GM21529 (cell line): ENCODE measurements at regions not wholly inside any gene's neighbourhood (a gene's known extent, or its start where the extent isn't known, plus 50 kb on each side); places are given as distances from the start of the nearest gene placed in this dataset.
"Not testable (repeated sequence)": the region's sequence is repeated elsewhere in the genome, so short reads cannot be mapped to it uniquely, and the experiment has no call there.

Source experiments
- ATAC-seq: cut with Tn5 transposase; IDR thresholded peaks from one replicate; pipeline ENCODE4 v1.9.1; 2021; ENCODE audit not compliant: unreplicated experiment

GRCh38 chr18:66440433-66440832, 163.5 kb downstream of the CDH19 start:
- no peak for ATAC-seq

GRCh38 chr18:66439670-66440069, 164.2 kb downstream of the CDH19 start:
- no peak for ATAC-seq

GRCh38 chr18:66438711-66439536, 165.0 kb downstream of the CDH19 start:
- no peak for ATAC-seq

GRCh38 chr18:66432636-66433035, 171.3 kb downstream of the CDH19 start:
- no peak for ATAC-seq

GRCh38 chr18:66428795-66429194, 175.1 kb downstream of the CDH19 start:
- ATAC-seq, result no peak

GRCh38 chr18:66419400-66419799, 184.5 kb downstream of the CDH19 start:
- no peak for ATAC-seq

GRCh38 chr18:66410692-66411091, 193.2 kb downstream of the CDH19 start:
- ATAC-seq, result no peak

GRCh38 chr18:66395671-66396218, 208.1 kb downstream of the CDH19 start:
- no peak for ATAC-seq

- no peak for ATAC-seq
Observed at GRCh38 chr18:66393463-66393862, 210.4 kb downstream of the CDH19 start.

- ATAC-seq, result no peak
Observed at GRCh38 chr18:66377291-66377690, 226.6 kb downstream of the CDH19 start.

- ATAC-seq, result not testable (repeated sequence)
Observed at GRCh38 chr18:66375391-66375790, 228.5 kb downstream of the CDH19 start.

GRCh38 chr18:66346833-66347588, 256.9 kb downstream of the CDH19 start:
- no peak for ATAC-seq

GRCh38 chr18:66344227-66344626, 259.7 kb downstream of the CDH19 start:
- no peak for ATAC-seq

- ATAC-seq, result no peak
Observed at GRCh38 chr18:66342577-66342976, 261.3 kb downstream of the CDH19 start.

- no peak for ATAC-seq
Observed at GRCh38 chr18:66334534-66334933, 269.4 kb downstream of the CDH19 start.

- no peak for ATAC-seq
Observed at GRCh38 chr18:66329716-66330115, 274.2 kb downstream of the CDH19 start.

GRCh38 chr18:66328296-66328878, 275.5 kb downstream of the CDH19 start:
- ATAC-seq, result no peak

- no peak for ATAC-seq
Observed at GRCh38 chr18:66325251-66325650, 278.6 kb downstream of the CDH19 start.

GRCh38 chr18:66324616-66325015, 279.3 kb downstream of the CDH19 start:
- no peak for ATAC-seq

- ATAC-seq, result no peak
Observed at GRCh38 chr18:66317243-66318090, 286.4 kb downstream of the CDH19 start.

GRCh38 chr18:66316701-66317100, 287.2 kb downstream of the CDH19 start:
- ATAC-seq, result no peak
